HG02571 (cell line): ENCODE measurements at regions not wholly inside any gene's neighbourhood (a gene's known extent, or its start where the extent isn't known, plus 50 kb on each side); places are given as distances from the start of the nearest gene placed in this dataset.

Experiments used
- ATAC-seq: cut with Tn5 transposase; IDR thresholded peaks from one replicate; pipeline ENCODE4 v1.9.1; 2021; ENCODE audit warnings: mild to moderate bottlenecking, moderate library complexity; ENCODE audit not compliant: unreplicated experiment

- ATAC-seq = no peak
Measured at GRCh38 chr2:136062066-136062837, 55.7 kb downstream of the CXCR4 start.

DNA sequence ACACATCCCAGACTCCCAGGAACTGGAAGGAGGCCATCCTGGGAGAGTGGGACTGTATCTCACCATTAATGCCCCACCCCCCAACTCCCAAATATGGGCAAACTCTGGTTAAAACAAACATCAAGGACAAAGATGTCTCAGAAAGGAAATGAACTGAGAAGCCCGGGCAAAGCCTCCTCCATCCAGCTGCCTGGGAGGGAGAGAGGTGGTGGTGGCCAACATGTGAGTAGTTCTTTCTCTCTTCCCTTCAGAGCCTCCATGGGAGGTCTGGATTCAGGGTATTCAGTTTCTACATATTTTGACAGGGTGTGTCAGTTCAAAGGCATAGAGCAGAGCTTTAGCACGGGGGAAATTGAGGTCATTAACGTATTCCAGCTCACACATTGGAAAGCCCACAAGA, 57.5 kb downstream of the CXCR4 start:
- no peak for ATAC-seq

DNA sequence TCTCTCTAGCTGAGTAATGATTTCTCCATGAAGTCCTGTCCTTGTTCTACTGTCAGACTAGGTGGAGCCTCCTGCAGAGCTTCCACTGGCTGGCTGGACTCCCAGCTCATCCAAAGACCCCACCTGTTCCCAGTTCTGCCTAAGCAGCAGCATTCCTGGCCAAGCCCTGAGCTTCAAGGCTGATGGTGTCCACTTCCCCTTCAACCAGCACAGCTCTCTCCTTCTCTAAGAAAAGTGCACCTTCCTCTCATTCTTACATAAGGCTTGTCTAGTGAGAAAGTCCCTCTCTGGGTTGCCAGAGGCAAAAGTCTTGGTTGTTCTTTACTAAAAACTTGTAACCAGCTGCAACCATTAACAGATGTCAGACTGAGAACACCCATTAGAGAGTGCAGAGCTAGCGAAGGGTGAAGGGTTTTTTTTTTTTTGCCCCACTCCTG, 58.9 kb downstream of the CXCR4 start:
- peak; percentile 53 for ATAC-seq

- ATAC-seq = no peak
Measured at GRCh38 chr2:136058262-136058661, 59.7 kb downstream of the CXCR4 start.

DNA sequence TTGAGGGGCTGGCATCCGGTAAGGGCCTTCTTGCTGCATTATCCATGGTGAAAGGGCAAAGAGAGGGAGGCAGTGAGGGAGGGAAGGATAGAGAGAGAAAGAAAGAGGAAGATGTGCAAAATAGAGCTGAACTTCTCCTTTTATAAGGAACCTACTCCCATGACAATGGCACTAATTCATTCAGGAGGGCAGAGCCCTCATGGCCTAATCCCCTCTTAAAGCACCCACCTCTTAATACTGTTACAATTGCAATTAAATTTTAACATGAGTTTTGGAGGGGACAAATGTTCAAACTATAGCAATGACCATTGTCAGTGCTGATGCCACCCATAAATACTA, 60.2 kb downstream of the CXCR4 start:
- ATAC-seq = no peak

- peak; percentile 42 for ATAC-seq
Measured at GRCh38 chr2:136057023-136057801, 60.7 kb downstream of the CXCR4 start.

GRCh38 chr2:136055929-136056688, 61.8 kb downstream of the CXCR4 start:
- no peak for ATAC-seq

- ATAC-seq = no peak
Measured at GRCh38 chr2:136054856-136055255, 63.1 kb downstream of the CXCR4 start.

DNA sequence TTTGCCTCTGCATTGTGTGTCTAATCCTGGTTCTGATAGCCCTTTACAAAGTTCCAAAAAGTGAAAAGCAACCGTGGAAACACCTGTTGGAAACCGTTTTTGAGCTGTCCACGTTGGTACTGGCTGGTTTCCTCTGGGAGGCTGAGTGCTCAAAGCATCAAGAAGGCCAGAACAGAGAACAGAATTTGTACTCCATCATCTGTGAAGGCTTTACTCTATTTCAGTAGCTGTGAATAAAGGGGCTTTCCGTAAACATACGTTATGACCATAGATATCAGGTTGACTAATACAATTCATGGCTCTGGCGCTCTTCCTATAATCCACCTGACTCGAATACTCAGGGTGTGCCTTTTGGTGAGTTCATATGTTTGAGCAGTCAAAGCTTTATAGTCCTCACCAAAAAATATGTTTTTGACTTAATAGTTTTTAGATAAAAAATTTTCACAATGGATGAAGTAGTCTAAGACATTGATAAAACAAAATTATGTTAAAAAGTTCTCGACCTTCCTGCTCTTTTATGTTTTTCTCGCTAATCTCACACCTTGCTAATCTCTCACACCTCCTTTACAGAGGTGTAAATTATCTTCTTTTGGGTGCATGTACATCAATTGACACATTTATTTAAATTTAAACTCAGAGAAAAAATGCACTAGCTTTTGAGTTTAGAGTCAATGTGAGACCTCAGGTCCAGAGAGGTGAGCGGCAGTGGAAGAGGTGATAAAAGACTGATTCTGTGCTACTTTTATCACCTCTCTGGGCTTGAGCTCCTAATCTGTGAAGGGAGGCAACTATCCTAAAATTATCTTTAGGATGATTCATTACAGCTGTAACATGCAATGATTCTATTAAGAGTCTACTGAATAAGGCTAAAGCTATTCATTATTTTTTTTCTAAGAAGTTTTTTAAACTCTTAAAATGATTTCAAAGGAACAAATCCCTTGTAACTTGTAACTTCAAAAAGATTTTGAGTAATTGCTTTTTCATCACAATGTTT, 65.3 kb downstream of the CXCR4 start:
- no peak for ATAC-seq

DNA sequence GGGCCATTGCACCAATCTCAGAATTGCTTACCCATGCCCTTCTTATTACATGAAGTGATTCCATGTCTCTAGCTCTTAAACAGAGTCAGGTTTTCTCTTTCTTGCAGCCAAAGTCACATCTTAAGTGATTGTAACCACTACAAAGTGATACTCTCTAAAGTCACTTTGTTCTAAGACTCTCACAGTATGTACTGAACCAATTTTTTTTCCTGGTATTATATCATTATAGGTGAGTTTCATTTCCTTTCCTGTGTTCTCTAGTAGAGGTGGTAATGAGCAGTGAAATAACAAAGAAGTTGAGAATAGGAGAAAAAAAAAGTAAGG, 66.3 kb upstream of the DARS1 start:
- ATAC-seq = no peak

DNA sequence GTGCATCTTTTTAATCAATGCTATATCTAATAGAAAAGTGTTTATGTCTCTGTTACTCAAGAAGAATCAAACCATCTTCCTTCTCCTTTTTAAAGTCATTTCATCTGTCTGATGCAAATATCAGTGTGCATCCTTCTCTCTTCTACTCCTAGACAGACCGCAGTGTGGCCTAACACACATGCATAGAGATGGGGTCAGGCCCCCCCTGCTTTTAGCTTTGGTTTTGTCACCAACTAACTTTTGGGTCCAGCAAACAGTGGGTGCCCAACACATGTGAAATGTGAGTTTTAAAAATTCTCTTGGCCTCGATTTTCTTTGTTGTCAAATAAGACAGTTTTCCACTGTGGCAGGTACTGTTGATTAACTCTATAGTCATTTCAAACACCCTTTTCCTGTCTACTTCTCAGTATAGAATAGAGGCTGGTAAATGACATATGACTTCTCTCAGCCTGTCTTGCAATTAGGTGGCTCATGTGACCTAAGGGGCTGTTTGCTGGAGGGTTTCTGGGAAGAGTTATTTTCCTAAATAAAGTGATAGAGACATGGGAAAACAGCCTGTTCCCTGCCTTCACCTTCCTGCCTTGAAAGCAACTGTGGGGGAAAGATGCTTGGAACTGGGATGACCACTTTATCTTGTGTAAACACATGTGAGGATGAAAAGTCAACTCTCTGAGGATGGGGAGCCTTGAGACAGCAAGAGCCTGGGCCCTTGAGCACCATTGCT, 65.7 kb upstream of the DARS1 start:
- no peak for ATAC-seq

DNA sequence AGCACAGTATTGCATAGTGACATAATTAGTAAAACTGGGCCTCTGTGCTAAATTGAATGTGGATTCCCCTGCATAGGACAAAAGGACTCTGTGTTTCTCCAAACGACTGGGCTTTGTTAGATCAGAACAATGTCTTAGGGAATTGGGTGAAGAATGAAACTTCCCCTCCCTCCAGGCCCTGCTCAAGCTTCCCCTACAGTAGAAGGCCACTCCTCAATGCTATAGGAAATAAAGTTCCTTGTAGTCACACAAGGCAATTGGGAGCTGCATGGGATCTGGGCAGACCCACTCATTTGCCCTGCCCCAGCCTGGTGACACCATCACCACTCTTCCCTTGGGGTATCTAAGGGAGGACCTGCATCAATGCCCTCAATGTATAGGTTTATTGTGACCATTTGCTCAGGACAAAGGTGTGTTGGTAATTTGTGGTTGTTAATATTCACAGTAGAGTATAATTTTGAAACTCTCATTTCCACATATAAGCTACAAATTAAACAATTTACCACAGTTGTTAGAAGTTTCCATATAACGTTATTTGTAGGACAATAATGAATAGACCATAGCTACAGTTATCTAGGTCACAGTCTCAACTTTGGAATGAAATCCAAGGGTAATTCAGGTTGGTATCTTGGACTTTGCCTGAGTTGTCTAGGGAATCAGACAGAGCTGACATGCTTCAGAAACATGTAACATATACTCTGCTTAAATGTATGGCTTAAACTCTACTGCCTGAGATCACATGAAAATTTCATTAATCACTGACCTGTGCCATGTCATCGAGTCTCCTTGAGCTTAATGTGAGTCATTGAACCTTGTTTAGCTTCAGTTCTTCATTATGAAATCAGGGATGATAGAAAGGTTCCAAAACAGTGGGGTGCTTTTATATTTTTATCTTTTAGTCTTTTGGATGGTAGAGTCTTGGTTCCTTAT, 64.8 kb upstream of the DARS1 start:
- ATAC-seq = no peak

GRCh38 chr2:136049011-136049742, 63.8 kb upstream of the DARS1 start:
- no peak for ATAC-seq

- ATAC-seq = no peak
Measured at GRCh38 chr2:136045835-136046570, 60.6 kb upstream of the DARS1 start.

- ATAC-seq = no peak
Measured at GRCh38 chr2:136045344-136045743, 59.9 kb upstream of the DARS1 start.
